ENCODE measurements at regions not wholly inside any gene's neighbourhood (a gene's known extent, or its start where the extent isn't known, plus 50 kb on each side); places are given as distances from the start of the nearest gene placed in this dataset.

- TF ChIP-seq HMBOX1 (IDR thresholded peaks at IDR 0.05) (0 out of 2 replicates have a peak, but pooled peaks have one; percentile 32), SMC3 (conservative IDR thresholded peaks at IDR 0.05; ENCODE audit: insufficient read depth, low read depth, low read length) (no peak), ZNF740 (CRISPR knock-in tag; IDR thresholded peaks at IDR 0.05) (no peak), ZNF740 (tag; IDR thresholded peaks at IDR 0.05) (no peak), NKRF (IDR thresholded peaks at IDR 0.05; ENCODE audit: borderline replicate concordance) (no peak), DPF2 (IDR thresholded peaks at IDR 0.05) (peak; percentile 85), ZNF436 (CRISPR knock-in tag; IDR thresholded peaks at IDR 0.05) (no peak), ZNF175 (CRISPR knock-in tag; IDR thresholded peaks at IDR 0.05; ENCODE audit: low read depth) (no peak), PRMT5 (CRISPR knock-in tag; IDR thresholded peaks at IDR 0.05) (no peak), MAFF (IDR thresholded peaks at IDR 0.05; ENCODE audit: low read length) (peak; percentile 30; the same call in 1 of the 2 replicates), SMARCE1 (IDR thresholded peaks at IDR 0.05) (peak; percentile 80), SMARCC2 (IDR thresholded peaks at IDR 0.05; ENCODE audit: low read depth) (0 out of 2 replicates have a peak, but pooled peaks have one; percentile 55), PKNOX1 (IDR thresholded peaks at IDR 0.05) (peak; percentile 85), ZNF639 (CRISPR knock-in tag; conservative IDR thresholded peaks at IDR 0.05 in 1 of 2, IDR thresholded peaks at IDR 0.05 in 1 of 2) (no peak), RFX7 (CRISPR knock-in tag; IDR thresholded peaks at IDR 0.05) (no peak), ATF3 (IDR thresholded peaks at IDR 0.05) (peak; percentile 89), ATF3 (CRISPR knock-in tag; conservative IDR thresholded peaks at IDR 0.05) (no peak), ERF (CRISPR knock-in tag; IDR thresholded peaks at IDR 0.05) (no peak), TCF7 (IDR thresholded peaks at IDR 0.05; ENCODE audit: borderline replicate concordance) (no peak), SETDB1 (IDR thresholded peaks at IDR 0.05; ENCODE audit: low read length) (no peak), ZSCAN32 (CRISPR knock-in tag; IDR thresholded peaks at IDR 0.05) (no peak), ZNF707 (CRISPR knock-in tag; conservative IDR thresholded peaks at IDR 0.05) (no peak), KDM1A (IDR thresholded peaks at IDR 0.05) (peak; percentile 54 to 63; a peak in 3 of 4 replicates), MAFK (IDR thresholded peaks at IDR 0.05; ENCODE audit: low read length) (peak; percentile 59; the same call in 1 of the 2 replicates), GATAD2A (IDR thresholded peaks at IDR 0.05) (no peak)
Measured at GRCh38 chrX:138858438-138858837, 146.9 kb upstream of the FGF13 start (continued).
